GM12892 (cell line): ENCODE measurements at regions not wholly inside any gene's neighbourhood (a gene's known extent, or its start where the extent isn't known, plus 50 kb on each side); places are given as distances from the start of the nearest gene placed in this dataset.

ENCODE experiments used
- POLR2A ChIP-seq: IDR thresholded peaks from 2 replicates; pipeline ENCODE4 v1.6.1; 2011; ENCODE audit warnings: low read depth, low read length, control low read depth
- POLR2AphosphoS5 ChIP-seq: IDR thresholded peaks from 2 replicates; pipeline ENCODE4 v1.6.1; 2011; ENCODE audit warnings: low read depth, low read length, control low read depth
- TAF1 ChIP-seq: IDR thresholded peaks from 2 replicates; pipeline ENCODE4 v1.6.1; 2011; ENCODE audit warnings: low read depth, mild to moderate bottlenecking, control low read depth, low read length, borderline replicate concordance

DNA sequence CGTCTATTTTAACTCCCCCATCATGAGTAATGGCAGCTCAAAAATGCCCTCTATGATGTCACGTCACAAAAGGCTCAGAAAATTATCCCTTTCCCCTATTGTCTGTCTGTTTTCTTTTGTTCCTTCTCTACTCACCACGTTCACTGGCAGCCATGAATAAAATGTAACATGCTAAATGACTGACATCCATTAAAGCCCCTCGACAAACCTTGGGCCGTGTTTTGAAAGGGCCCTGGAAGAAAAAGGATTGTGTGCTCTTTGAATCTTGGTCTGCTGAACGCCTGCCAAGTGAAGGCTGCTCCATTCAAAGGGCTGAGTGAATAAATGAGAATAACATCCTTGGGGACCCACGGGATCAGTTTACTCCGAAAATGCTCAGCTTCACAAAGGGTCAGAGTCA lies 118.7 kb downstream of the RPS12 start:
- TF ChIP-seq POLR2A, result no peak
- TF ChIP-seq TAF1, result no peak
- TF ChIP-seq POLR2AphosphoS5, result no peak
